GM03348 (cell line): ENCODE measurements at regions not wholly inside any gene's neighbourhood (a gene's known extent, or its start where the extent isn't known, plus 50 kb on each side); places are given as distances from the start of the nearest gene placed in this dataset.
"Not testable (repeated sequence)": the region's sequence is repeated elsewhere in the genome, so short reads cannot be mapped to it uniquely, and the experiment has no call there.

Source experiments
- DNase-seq: peaks from one replicate; pipeline ENCODE4 v3.0.0; 2012; ENCODE audit warnings: low spot score

- DNase-seq, result no peak
These were observed 75.5 kb downstream of the ASB1 start for GRCh38 chr2:238502088-238502810.

- no peak for DNase-seq
These were observed 76.4 kb downstream of the ASB1 start for GRCh38 chr2:238502956-238503791.

GRCh38 chr2:238504181-238504931, 77.6 kb downstream of the ASB1 start:
- no peak for DNase-seq

- DNase-seq, result no peak
These were observed 78.6 kb downstream of the ASB1 start for GRCh38 chr2:238505119-238505891.

GRCh38 chr2:238505892-238506280, 79.2 kb downstream of the ASB1 start:
- no peak for DNase-seq

GRCh38 chr2:238506371-238507068, 79.8 kb downstream of the ASB1 start:
- DNase-seq, result no peak

- DNase-seq, result no peak
These were observed 81.1 kb downstream of the ASB1 start for GRCh38 chr2:238507836-238508235.

GRCh38 chr2:238509151-238509835, 82.6 kb downstream of the ASB1 start:
- DNase-seq, result no peak

GRCh38 chr2:238509903-238510302, 83.2 kb downstream of the ASB1 start:
- DNase-seq, result no peak

- DNase-seq, result no peak
These were observed 84.3 kb downstream of the ASB1 start for GRCh38 chr2:238510911-238511613.

GRCh38 chr2:238511614-238511950, 84.9 kb downstream of the ASB1 start:
- no peak for DNase-seq

- DNase-seq, result no peak
These were observed 85.6 kb downstream of the ASB1 start for GRCh38 chr2:238512247-238512867.

GRCh38 chr2:238513346-238513745, 86.6 kb downstream of the ASB1 start:
- peak; percentile 83 for DNase-seq

- DNase-seq, result not testable (repeated sequence)
These were observed 87.3 kb downstream of the ASB1 start for GRCh38 chr2:238514024-238514423.

GRCh38 chr2:238515377-238515776, 88.7 kb downstream of the ASB1 start:
- no peak for DNase-seq

- DNase-seq, result no peak
These were observed 90.5 kb downstream of the ASB1 start for GRCh38 chr2:238517209-238517608.

- peak; percentile 92 for DNase-seq
These were observed 91.6 kb downstream of the ASB1 start for GRCh38 chr2:238518172-238518820.

GRCh38 chr2:238518821-238519186, 92.1 kb downstream of the ASB1 start:
- DNase-seq, result no peak

- DNase-seq, result no peak
These were observed 93.7 kb downstream of the ASB1 start for GRCh38 chr2:238520359-238520886.
